HCT116 (cell line): ENCODE measurements at regions not wholly inside any gene's neighbourhood (a gene's known extent, or its start where the extent isn't known, plus 50 kb on each side); places are given as distances from the start of the nearest gene placed in this dataset.

Source experiments
- ATF3 ChIP-seq: IDR thresholded peaks from 2 replicates; pipeline ENCODE4 v1.6.1; 2012
- CBX3 ChIP-seq: IDR thresholded peaks from 2 replicates; pipeline ENCODE4 v1.6.1; 2012; ENCODE audit warnings: low read depth
- CEBPB ChIP-seq: IDR thresholded peaks from 2 replicates; pipeline ENCODE4 v1.6.1; 2012; ENCODE audit warnings: low read depth
- EGR1 ChIP-seq: IDR thresholded peaks from 2 replicates; pipeline ENCODE4 v1.6.1; 2012; ENCODE audit warnings: low read depth
- ELF1 ChIP-seq: IDR thresholded peaks from 2 replicates; pipeline ENCODE4 v1.6.1; 2012; ENCODE audit warnings: low read depth, borderline replicate concordance
- EZH2 ChIP-seq: fragments of 200-600 bp; sonication (generic); IDR thresholded peaks from 2 replicates; pipeline ENCODE4 v1.6.1; 2017; ENCODE audit warnings: antibody characterized with exemption, mixed run types
- POLR2A ChIP-seq: IDR thresholded peaks from 2 replicates; pipeline ENCODE4 v1.7.0; 2011; ENCODE audit warnings: borderline replicate concordance; ENCODE audit not compliant: insufficient read depth, insufficient read length; ENCODE audit errors: extremely low read depth
- POLR2AphosphoS5 ChIP-seq: IDR thresholded peaks from 2 replicates; pipeline ENCODE4 v1.6.1; 2011; ENCODE audit warnings: mild to moderate bottlenecking, low read depth, low read length, moderate library complexity
- RAD21 ChIP-seq: IDR thresholded peaks from 2 replicates; pipeline ENCODE4 v1.6.1; 2012; ENCODE audit warnings: low read depth, mild to moderate bottlenecking
- TF ChIP-seq, protein P1 (sequence below), 3 experiments: fragments of 200-600 bp in 1 of 3; sonication (generic) in 1 of 3; IDR thresholded peaks in 2 of 3; conservative IDR thresholded peaks in 1 of 3; 2 replicates each; pipeline ENCODE4 v1.5.1; 2012 to 2017; ENCODE audit warnings: low read depth in 2 of 3, low read length in 2 of 3, antibody characterized with exemption in 1 of 3, borderline replicate concordance in 1 of 3, control low read depth in 1 of 3, mild to moderate bottlenecking in 1 of 3, mixed read lengths in 1 of 3, mixed run types in 1 of 3, moderate library complexity in 1 of 3; ENCODE audit not compliant: insufficient read depth in 1 of 3
- TF ChIP-seq, protein P2 (sequence below): IDR thresholded peaks from 2 replicates; pipeline ENCODE4 v1.6.1; 2011; ENCODE audit warnings: mild to moderate bottlenecking, low read length, moderate library complexity; ENCODE audit not compliant: insufficient replicate concordance; ENCODE audit errors: extremely low read depth

DNA sequence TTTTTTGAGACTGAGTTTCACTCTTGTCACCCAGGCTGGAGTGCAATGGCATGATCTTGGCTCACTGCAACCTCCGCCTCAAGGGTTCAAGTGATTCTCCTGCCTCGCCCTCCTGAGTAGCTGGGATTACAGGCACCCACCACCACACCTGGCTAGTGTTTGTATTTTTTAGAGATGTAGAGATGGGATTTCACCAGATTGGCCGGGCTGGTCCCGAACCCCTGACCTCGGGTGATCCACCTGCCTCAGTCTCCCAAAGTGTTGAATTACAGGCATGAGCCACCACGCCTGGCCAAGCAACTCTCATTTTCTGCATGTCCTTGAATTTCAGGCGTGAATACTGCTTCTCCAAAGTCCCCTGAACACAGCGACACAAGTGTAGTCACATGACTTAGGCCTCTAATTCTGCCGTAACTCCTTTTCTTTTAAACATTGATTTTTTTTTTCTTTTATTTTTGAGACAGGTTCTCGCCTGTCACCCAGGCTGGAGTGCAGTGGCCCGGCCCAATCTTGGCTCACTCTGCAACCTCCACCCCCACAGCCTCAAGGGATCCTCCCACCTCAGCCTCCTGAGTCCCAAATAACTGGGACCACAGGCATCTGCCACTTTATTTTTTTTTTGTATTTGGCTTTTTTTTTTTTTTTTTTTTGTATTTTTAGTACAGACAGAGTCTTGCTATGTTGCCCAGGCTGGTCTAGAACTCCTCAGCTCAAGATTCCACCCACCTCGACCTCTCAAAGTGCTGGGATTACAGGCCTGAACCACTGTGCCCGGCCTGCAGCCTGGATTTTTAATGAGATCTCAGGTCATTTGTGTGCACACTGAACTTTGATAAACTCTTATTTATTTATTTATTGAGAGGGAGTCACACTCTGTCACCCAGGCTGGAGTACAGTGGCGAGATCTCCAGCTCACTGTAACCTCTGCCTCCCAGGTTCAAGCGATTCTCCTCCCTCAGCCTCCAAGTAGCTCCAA is 124.6 kb downstream of the KCNJ18 start:
- TF ChIP-seq CEBPB (no peak), EGR1 (no peak), EZH2 (no peak), ATF3 (no peak), RAD21 (no peak), POLR2A (no peak), ELF1 (no peak), CBX3 (no peak), POLR2AphosphoS5 (no peak)
- TF ChIP-seq, protein P1, sequence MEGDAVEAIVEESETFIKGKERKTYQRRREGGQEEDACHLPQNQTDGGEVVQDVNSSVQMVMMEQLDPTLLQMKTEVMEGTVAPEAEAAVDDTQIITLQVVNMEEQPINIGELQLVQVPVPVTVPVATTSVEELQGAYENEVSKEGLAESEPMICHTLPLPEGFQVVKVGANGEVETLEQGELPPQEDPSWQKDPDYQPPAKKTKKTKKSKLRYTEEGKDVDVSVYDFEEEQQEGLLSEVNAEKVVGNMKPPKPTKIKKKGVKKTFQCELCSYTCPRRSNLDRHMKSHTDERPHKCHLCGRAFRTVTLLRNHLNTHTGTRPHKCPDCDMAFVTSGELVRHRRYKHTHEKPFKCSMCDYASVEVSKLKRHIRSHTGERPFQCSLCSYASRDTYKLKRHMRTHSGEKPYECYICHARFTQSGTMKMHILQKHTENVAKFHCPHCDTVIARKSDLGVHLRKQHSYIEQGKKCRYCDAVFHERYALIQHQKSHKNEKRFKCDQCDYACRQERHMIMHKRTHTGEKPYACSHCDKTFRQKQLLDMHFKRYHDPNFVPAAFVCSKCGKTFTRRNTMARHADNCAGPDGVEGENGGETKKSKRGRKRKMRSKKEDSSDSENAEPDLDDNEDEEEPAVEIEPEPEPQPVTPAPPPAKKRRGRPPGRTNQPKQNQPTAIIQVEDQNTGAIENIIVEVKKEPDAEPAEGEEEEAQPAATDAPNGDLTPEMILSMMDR (IDR thresholded peaks at IDR 0.05 in 2 of 3, conservative IDR thresholded peaks at IDR 0.05 in 1 of 3; ENCODE audit: borderline replicate concordance in 1 of 3, insufficient read depth in 1 of 3, low read depth in 2 of 3, low read length in 2 of 3), result no peak
- TF ChIP-seq, protein P2, sequence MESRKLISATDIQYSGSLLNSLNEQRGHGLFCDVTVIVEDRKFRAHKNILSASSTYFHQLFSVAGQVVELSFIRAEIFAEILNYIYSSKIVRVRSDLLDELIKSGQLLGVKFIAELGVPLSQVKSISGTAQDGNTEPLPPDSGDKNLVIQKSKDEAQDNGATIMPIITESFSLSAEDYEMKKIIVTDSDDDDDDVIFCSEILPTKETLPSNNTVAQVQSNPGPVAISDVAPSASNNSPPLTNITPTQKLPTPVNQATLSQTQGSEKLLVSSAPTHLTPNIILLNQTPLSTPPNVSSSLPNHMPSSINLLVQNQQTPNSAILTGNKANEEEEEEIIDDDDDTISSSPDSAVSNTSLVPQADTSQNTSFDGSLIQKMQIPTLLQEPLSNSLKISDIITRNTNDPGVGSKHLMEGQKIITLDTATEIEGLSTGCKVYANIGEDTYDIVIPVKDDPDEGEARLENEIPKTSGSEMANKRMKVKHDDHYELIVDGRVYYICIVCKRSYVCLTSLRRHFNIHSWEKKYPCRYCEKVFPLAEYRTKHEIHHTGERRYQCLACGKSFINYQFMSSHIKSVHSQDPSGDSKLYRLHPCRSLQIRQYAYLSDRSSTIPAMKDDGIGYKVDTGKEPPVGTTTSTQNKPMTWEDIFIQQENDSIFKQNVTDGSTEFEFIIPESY, result no peak
